D721Med (cell line): ENCODE measurements at regions not wholly inside any gene's neighbourhood (a gene's known extent, or its start where the extent isn't known, plus 50 kb on each side); places are given as distances from the start of the nearest gene placed in this dataset.
"Not testable (repeated sequence)": the region's sequence is repeated elsewhere in the genome, so short reads cannot be mapped to it uniquely, and the experiment has no call there.

ENCODE experiments used
- DNase-seq: peaks from one replicate; pipeline ENCODE4 v3.0.0; 2011; ENCODE audit warnings: low spot score; ENCODE audit not compliant: insufficient read length
- FAIRE-seq: peaks from 2 replicates; lab custom pipeline; 2011; peaks lifted over from hg19 to GRCh38; lab: Jason Lieb, UNC
- TF ChIP-seq, protein P1 (sequence below): IDR thresholded peaks from 2 replicates; pipeline ENCODE4 v1.5.1; 2012; ENCODE audit warnings: mild to moderate bottlenecking, control low read depth; ENCODE audit not compliant: insufficient read depth; ENCODE audit errors: missing control alignments

DNA sequence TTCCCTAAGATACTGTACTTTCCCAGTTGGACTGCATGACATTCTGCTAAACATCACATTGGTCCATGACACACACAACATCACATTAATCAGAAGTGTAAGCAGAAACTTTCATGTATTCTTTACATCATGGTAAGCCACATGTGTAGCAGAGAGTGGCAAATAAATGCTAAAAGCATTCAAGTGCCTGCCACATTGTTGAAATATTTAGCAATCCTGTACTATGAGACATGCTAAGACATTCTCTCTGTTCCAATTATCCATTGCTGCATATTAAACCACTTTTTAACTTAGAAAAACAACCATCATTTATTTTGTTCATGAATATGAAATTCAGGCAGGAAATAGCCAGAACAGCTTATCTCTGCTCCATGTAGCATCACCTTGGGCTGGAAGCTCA is 207.7 kb upstream of the GJE1 start:
- no peak for DNase-seq
- no peak for FAIRE-seq
- TF ChIP-seq, protein P1, sequence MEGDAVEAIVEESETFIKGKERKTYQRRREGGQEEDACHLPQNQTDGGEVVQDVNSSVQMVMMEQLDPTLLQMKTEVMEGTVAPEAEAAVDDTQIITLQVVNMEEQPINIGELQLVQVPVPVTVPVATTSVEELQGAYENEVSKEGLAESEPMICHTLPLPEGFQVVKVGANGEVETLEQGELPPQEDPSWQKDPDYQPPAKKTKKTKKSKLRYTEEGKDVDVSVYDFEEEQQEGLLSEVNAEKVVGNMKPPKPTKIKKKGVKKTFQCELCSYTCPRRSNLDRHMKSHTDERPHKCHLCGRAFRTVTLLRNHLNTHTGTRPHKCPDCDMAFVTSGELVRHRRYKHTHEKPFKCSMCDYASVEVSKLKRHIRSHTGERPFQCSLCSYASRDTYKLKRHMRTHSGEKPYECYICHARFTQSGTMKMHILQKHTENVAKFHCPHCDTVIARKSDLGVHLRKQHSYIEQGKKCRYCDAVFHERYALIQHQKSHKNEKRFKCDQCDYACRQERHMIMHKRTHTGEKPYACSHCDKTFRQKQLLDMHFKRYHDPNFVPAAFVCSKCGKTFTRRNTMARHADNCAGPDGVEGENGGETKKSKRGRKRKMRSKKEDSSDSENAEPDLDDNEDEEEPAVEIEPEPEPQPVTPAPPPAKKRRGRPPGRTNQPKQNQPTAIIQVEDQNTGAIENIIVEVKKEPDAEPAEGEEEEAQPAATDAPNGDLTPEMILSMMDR, result no peak

DNA sequence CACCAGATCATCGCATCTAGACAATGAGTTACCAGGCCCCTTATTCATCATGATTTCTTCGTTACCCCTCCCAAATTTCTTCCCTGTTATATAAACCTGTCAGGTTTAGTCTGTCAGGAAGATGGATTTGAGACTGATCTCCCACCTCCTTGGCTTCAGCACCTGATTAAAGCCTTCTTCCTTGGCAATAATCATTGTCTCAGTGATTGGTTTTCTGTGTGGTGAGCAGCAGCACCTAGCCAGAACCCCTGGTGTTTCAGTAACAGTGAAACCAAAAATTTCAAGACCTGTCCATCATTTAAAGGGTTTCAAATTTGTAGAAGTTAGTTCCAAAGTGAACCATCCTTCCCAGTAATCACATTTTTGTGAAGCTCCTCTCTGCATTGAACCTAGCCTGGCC is 209.8 kb upstream of the GJE1 start:
- no peak for FAIRE-seq
- no peak for DNase-seq
- TF ChIP-seq, protein P1, result no peak

DNA sequence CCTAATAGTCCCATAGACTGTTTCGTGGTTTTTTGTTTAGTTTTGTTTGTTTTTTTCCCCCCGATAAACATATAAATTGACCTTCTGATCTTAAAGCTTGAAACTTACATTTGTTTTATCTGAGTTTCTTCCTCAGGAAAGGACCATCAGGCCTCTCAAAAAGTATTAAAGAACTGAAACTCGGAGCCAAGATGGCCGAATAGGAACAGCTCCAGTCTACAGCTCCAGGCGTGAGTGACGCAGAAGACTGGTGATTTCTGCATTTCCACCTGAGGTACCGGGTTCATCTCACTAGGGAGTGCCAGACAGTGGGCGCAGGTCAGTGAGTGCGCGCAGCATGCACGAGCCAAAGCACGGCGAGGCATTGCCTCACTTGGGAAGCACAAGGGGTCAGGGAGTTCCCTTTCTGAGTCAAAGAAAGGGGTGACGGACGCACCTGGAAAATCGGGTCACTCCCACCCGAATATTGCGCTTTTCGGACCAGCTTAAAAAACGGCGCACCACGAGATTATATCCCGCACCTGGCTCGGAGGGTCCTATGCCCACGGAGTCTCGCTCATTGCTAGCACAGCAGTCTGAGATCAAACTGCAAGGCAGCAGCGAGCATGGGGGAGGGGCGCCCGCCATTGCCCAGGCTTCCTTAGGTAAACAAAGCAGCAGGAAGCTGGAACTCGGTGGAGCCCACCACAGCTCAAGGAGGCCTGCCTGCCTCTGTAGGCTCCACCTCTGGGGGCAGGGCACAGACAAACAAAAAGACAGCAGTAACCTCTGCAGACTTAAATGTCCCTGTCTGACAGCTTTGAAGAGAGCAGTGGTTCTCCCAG is 215.8 kb upstream of the GJE1 start:
- not testable (repeated sequence) for FAIRE-seq, DNase-seq

DNA sequence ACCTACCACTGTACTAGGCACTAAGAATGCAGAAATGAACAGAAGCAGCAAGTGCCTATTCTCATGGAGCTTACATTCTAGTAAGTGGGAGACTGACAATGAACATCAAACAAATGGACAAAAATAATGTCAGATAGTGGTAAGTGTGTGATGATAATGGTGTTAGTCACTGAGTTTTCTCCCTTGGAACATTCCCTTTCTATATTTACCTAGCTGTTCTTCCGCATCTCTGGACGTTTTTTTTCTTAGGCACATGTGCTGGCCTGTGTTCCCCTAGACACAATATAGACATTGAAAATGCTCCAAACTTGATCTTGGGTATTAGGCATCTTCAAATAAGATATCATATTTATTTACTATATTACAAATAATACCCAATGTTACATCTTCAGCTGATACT is 218.1 kb upstream of the GJE1 start:
- FAIRE-seq, result no peak
- DNase-seq, result no peak
- TF ChIP-seq, protein P1, result no peak

DNA sequence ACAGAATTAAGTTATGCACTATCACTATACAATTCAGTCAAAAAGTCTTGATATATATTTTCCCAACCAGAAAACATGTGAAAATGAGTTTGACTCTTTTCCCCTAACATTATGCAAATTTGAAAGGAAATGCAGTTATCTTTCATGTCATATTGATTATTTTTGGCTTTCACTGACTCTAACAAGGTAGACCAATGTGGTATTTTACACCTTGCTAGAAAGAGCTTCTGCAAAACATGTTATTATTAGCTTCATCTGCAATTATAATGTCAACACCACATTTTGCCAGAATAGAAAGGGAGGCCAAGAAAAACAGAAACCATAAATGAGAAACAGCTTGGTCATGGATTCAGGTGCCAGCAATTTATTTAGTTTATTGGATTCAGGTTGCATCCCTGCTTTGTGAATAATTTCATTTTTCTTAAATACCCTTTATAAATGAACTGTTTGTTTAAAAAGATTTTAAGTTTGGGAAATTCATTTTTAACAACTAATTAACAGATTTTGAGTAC is 226.1 kb upstream of the GJE1 start:
- FAIRE-seq (no peak), DNase-seq (no peak)

DNA sequence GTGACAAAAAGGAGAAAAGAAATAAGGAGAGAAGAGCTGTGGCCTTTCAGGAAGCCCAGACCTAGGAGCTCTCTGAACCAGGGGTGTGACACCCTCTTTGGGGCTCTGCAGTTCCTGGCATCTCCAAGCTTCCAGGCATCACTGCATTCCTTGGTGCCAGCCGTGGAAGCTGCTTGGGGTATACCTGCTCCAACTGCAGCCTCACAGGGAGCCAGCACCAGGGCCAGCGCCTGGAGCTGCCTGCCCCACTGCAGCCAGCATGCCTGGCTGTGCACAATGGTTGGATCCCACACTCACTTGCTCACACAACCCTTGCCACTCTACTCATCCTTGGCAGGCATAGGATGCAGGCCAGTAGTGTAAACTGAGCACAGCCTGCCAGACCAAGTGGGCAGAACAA is 242.1 kb upstream of the GJE1 start:
- TF ChIP-seq, protein P1, result no peak
- DNase-seq (no peak), FAIRE-seq (no peak)

More for the DNA sequence above, 226.1 kb upstream of the GJE1 start:
- TF ChIP-seq, protein P1, result no peak

DNA sequence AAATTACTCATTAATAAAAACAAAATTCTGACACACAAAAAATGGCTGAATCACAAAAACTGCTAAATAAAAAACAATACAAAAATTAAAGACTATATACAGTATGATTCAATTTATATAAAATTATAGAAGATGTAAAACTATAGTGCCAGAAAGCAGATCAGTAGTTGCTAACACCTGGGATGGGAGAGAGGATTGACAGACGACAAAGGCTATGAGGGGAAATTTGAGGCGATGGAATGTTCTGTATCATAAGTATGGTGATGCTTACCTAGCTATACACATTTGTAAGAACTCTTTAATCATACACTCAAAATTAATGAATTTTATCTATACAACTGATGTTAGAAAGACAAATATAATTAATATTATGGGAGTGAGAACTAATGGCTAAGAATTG is 247.9 kb upstream of the GJE1 start:
- TF ChIP-seq, protein P1, result no peak
- DNase-seq, result no peak
- FAIRE-seq, result no peak

DNA sequence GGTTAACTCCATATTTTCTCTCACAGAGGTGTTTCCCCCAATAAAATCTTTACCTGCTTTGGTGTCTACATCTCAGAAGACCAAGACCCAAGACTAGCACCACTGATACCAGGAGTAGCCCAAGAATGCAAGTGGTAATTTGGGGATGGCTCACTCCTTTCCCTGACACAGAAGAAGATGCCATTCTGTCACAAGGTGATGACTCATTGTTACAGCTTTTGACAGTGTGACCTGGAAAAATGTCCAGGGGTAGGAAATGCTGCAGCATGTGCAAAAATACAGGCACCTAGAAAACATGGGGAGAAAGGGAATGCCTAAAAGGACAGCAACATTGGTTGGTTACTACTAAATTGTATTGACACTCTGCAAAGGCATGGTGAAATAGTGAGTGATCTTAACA is 254.0 kb upstream of the GJE1 start:
- FAIRE-seq (no peak), DNase-seq (no peak)
- TF ChIP-seq, protein P1, result no peak
